HG02759 (cell line): ENCODE measurements at regions not wholly inside any gene's neighbourhood (a gene's known extent, or its start where the extent isn't known, plus 50 kb on each side); places are given as distances from the start of the nearest gene placed in this dataset.
"Not testable (repeated sequence)": the region's sequence is repeated elsewhere in the genome, so short reads cannot be mapped to it uniquely, and the experiment has no call there.

Source experiments
- ATAC-seq: cut with Tn5 transposase; IDR thresholded peaks from one replicate; pipeline ENCODE4 v1.9.1; 2021; ENCODE audit warnings: mild to moderate bottlenecking, moderate library complexity; ENCODE audit not compliant: unreplicated experiment

DNA sequence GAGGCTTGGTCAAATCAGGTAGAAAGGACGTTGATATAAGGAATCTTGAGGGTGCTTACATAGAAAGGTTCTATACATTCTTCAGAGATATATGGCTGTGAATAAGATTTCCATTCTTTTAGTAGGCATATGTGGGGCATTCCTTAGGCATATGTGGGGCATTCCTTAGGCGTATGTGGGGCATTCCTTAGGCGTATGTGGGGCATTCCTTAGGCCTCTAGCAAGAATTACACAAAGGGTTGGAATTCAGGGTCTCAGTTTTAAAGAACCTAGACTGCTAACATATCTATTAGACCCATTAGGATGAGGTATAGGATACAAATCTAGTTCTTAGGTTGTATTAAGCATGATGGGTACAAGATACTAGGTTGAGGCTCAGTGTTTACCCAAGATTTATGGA is 607.8 kb downstream of the SI start:
- no peak for ATAC-seq

DNA sequence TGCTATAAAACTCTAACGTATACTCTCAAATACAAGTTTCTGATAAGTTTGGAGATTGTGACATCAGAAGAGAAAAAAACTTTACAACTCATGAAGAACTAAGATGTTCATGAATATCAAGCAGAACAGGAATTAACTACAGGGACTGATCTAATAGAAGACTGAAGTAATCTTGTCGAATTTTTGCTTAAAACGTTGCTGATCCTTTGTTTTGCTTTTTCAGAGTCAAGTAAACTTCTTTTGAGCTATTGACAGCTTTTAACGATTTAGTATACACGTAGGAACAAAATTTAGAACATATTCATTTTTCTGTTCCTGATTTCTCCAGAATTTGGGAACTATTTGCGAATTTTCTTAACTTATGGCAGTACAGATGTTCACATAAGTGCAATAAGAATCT is 610.2 kb downstream of the SI start:
- no peak for ATAC-seq

DNA sequence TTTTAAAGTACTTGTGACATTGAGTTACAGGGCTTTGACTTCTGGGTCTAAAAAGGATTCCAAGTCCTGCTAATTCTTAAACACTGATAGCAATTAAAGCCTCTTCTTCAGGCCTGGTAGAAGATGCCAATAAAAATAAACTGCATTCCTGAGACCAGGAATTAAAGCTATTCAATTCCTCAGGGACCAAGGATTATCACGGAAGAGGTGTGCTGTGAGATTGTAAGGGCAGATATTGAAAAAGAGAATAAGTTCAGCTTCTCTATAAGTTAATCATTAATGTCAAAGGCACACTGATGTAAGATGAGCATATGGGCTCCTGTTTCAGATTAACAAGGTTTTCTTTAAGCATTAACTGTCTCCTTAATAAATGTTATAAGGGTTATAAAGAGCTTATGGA is 611.3 kb downstream of the SI start:
- ATAC-seq: no peak

DNA sequence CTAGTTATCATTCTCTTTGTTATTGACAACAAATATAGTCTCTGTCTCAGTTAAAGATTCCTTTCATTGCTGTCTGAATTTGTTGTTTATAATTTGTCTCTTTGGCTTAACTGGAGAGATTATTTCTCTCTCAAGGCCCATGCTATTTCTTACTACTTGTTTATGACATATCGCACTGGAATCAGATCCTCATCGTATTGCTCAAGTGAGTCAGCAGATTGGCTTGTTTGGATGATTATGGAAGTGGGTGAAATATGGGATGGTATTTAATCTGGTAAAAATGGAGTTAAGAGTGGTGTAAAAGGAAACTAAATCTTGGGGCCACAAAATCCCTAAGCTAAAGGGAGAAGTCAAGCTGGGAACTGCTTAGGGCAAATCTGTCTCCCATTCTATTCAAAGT is 613.1 kb downstream of the SI start:
- ATAC-seq: no peak

DNA sequence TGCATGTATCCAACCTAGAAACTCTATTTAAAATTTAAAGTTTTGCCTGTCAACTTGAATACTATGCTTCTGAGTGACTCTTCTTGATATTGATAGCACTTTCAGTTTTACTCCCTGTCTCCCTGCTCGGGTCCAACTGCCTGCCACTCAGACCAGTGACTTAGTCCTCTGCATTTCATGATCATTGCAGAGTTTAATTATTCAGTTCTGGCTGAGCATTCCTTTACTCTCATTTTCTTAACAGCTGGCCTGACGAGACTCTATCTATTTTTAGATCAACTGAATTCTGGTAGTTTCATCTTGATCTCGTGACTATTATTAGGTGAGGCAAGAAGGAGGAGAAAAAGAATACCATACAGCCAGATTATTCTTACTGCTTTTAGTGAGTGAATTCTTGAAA is 617.4 kb downstream of the SI start:
- ATAC-seq: no peak

DNA sequence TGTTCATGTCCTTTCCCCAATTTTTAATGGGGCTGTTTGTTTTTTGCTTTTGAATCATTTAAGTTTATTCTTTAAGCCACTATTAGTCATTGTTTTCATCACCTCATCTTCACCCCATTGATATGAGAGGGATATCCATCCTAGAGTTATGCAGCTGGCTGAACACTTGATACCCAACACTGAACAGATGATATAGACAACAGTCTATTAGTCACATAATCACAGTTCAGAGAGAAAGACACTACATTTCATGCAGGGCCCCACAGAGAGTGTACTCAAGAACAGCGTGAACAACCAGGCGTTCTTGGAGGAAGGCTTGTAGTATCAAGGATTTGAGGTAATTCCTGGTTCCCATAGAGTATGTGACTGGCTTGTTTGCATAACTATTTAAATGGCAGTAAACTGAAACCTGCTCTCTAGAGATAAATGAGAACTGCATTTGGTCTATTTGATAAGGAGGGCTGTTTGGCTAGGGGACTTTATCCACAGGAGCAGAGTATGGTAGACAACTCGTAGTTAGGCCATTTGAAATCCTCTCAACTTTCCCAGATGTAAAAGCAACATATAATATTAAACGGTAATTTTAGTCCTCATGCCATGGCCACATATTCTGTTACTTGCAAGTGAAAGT is 618.7 kb downstream of the SI start:
- ATAC-seq: no peak

DNA sequence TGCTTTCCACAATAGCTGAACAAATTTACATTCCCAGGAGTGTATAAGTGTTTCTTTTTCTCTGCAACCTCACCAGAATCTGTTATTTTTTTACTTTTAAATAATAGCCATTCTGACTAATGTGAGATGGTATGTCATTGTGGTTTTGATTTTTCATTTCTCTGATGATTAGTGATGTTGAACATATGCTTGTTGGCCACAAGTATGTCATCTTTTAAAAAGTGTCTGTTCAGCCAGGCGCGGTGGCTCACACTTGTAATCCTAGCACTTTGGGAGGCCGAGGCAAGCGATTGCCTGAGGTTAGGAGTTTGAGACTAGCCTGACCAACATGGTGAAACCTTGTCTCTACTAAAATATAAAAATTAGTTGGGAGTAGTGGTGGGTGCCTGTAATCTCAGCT is 619.3 kb downstream of the SI start:
- no peak for ATAC-seq

DNA sequence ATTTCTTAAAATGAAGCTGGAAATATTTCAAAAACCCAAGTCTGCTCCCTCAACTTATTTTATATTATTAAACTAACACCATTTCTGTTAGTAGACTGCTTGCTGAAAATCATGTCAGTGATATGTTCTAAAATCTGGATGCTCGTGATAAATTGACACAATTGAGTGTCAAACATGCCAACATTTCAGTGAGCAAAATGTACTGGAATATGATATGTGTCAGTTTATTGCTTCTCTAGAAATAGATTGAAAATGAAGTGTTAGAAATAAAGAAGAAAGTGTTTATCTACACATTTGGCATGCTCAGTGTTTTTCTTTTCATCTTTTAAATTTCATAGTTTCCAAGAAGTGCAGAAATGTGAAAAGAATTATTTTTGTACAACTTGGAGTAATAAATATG is 624.6 kb downstream of the SI start:
- no peak for ATAC-seq

DNA sequence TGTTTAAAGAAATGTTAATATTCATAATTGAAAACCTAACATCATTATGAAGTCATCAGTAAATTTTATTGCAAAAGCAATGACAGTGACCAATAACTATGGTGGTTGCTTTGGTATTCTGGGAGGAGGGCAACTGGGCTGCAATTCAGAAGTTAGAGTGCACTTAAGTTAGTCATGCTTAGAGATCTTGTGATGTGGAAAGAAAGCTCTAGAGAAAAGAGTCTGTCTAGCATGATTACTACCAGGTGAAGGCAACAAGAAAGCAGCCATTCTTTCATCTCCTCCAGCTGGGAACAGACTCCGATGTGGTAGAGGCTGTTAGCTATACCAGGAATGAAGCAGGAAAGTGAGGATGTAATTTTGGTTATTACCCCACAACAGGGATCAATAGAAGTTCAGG is 625.6 kb downstream of the SI start:
- no peak for ATAC-seq

DNA sequence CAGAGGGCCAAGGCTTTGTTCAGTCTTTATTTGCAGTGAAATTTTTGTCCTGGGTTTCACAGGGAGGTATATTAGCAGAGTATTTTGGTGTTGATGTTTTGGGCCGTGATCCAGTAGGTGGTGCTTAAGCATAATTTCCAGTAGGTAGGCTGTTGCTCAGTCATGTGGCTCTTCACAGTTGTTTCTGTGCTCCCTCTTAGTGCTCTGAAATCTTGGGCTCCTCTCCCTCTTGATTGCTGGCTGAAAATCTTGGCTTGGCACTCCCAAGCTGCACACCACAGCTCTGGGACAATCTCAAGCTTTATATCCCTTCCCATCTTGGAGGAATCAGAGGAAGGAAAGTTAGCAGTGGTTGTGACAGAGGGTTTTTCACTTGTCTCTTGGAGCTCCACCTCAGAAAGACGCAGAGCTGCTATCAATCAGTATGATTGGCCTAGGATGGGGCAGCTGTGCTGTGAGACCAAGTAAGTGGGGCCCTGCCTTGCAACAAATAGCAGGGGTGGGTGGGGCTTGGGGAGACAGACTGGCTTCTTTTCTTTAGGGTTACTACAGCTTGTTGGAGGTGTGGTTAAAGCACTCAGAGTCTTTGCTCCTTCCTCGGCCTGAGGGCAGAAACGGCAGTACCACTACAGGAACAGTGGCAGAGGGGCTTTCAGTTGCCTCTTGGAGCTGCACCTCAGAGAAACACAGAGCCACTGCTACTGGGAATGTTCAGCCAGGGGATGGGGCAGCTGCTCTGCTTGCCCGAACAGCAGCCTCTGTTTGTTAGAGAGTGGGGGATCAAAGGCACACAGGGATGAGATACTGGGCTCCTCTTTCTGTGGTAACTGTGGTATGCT is 627.0 kb downstream of the SI start:
- no peak for ATAC-seq

DNA sequence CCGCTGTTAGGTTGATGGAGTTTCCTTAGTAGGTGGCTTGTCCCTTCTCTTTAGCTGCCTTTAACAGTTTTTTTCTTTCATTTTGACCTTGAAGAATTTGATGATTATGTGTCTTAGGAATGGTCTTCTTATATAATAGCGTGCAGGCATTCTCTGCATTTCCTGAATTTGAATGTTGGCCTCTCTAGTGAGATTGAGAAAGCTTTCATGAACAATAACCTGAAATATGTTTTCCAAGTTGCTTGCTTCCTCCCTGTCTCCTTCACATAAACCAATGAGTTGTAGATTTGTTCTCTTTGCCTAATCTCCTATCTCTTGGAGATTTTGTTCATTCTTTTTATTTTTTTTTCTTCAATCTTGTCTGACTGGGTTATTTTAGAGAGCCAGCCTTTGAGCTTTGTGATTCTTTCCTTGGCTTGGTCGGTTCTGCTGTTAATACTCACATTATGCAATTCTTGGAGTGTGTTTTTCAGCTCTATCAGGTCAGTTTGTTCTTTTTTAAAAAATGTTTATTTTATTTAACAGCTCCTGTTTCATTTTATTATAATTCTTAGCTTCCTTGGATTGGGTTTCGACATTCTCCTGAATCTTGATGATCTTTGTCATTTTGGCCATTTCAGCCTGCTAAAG is 627.9 kb downstream of the SI start:
- no peak for ATAC-seq

DNA sequence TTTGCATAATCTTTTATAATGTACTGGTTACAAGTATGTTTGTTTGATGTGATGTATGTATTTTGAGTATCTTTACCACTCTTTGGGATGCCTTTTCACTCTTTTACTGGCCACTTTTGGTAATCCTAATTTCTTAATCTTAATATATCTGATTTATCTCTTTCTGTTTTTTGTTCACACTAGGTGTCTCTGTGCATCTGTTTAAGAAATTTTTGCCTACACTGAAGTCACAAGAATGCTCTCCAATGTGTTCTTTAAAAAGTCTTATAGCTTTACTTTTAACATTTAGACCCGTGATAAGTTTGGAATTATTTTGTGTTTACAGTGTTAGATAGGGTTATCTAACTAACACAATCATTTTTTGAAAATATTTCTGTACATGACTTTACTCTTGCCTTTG is 659.1 kb downstream of the SI start:
- no peak for ATAC-seq

DNA sequence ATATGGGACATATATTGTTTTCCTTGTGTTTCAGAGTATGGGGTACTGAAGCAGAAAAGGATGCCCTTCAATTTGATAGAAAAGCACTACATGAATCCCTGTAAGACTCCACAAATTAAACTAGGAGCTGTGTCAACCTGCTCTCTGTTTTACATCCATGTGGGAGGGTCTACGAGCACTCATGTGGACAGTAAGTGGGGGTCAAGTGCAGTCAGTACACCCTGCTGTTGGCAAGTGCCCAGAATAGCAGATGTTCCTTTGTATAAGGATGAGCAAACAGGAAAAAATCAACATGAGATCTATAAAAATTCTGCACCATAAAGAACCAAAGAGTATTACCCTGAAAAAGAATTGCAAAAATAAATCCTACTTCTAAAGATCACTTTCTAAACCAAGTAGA is 659.9 kb downstream of the SI start:
- ATAC-seq: no peak

DNA sequence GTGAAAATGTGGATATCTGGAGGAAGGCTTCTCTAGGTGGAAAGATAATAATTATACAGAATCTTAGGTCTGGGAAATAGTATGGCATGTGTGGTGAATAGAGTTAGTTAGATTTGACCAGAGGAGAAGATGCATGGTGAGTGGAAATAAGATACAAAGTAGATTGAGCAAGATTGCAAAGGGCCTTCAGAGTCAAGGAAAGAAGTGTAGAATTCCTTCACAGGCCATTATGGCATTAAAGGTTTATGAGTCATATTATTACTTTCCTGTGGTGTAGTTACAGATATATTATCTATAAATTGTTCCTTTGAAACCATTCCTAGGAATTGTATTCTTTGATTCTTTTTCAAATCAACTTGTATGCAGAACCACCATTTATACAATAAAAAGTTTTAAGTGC is 660.3 kb downstream of the SI start:
- ATAC-seq: no peak

DNA sequence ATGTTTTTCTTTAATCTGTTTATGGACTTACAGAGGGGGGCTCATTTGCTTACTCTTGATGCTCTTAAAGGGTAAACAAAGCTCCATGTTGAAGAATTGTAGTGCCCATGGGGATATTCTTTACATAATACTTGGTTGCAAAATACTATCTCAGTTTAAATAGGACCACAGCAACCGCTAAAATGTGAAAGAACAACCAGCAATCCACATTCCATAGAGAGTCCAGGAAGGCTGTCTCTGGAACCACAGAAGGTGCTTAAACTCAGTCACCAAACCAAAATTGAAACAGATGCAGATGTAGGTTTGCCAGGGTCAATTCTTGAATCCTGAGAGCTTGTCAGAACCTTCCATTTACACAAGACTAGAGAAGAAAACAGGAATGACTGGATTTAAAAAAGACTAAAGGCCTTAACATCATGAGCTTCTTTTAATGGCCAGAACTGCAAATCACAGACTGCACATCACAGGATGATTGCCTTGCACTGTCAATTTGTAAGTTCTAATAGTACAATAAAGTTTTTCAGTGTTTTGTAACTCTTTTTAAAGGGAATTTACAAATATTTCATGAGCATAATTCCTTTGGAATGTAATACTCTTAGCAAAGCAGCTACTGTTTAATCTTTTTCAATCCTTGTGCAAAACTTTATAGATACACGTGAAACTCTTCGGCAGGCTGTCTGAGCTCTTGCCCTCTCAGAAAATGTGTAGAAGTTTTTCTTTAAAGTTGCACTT is 661.6 kb downstream of the SI start:
- no peak for ATAC-seq

DNA sequence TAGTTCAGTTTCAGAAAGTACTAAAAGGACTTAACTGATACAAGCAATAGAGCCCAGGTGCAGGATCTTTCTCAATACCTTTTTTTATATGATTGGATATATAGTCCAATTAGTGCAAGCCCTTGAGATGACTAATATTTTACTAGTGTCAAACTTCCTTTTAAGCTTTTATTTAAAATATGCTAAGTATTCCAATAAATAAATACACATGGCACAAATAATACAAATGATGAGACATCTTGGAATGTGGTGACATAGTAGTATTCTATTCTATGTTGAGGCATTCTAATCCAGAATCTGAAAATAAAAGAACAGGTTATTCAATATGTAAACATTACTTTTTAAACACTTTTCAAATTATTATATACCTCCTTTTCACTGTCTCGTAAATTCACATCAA is 670.0 kb downstream of the SI start:
- ATAC-seq: no peak

DNA sequence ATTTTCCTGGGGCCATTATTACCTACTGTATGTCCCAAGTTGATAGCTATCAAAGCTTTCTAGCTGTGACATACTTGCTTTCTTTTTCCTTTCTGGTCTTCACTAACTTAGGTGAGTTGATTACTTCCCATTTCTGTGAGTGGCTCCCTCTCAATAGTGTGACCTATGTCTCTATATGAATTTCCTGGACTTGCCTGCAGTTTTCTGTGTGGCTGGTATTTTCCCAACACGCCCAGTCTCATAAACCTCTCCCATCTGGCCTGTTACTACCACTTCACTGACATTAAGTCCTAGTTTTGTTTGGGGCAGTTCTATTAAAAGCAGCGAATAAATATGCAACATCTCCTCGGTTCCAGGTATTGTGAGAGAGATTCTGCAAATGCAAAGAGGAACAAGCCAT is 671.2 kb downstream of the SI start:
- no peak for ATAC-seq

DNA sequence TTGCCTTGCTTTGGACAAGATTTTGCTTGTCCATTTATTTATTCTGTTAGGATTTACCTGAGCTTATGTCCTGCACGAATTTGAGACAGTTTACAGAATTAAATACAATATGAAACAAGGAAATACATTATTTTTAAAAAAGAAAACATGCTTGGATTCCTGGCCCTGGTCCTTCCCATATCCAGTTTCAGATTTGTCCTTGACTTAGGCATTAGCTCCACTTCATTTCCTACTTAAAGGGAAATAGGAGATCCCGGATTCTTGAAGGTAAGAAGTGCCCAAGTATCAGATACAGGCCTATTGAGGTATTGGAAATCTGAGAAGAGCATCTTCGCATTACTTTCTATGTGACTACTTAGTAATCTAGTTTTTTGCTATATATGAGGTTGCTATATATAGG is 672.0 kb downstream of the SI start:
- ATAC-seq: no peak

DNA sequence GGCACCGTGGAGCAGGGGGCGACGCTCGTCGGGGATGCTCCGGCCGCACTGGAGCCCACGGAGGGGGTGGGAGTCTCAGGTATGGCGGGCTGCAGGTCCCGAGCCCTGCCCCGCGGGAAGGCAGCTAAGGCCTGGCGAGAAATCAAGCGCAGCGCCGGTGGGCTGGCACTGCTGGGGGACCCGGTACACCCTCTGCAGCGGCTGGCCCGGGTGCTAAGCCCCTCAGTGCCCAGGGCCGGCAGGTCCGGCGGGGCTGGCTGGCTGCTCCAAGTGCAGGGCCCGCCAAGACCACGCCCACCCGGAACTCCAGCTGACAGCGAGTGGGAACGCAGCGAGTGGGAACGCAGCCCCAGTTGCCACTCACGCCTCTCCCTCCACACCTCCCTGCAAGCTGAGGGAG is 676.4 kb downstream of the SI start:
- no peak for ATAC-seq

DNA sequence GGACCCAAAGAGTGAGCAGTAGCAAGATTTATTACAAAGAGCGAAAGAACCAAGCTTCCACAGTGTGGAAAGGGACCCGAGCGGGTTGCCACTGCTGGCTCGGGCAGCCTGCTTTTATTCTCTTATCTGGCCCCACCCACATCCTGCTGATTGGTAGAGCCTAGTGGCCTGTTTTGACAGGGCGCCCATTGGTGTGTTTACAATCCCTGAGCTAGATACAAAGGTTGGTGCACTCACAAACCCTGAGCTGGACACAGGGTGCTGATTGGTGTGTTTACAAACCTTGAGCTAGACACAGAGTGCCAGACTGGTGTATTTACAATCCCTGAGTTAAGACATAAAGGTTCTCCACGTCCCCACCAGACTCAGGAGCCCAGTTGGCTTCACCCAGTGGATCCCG is 676.9 kb downstream of the SI start:
- ATAC-seq: not testable (repeated sequence)

DNA sequence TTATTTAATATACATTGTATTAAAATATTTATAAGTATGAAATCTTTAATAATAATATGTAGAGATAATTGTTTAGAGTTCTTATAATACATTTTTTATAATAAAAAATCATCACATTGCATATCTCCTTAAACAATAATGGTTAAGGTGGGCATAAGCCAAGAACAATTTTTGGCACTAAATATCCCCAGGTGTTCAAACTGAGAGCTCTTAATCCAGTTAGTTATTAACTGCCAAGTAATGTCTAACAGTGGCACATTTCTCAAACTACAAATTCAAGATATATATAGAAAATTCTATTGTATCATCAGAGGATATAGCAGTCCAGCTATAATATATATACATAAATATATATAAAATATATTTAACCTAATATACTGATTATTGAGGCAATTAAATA is 680.8 kb downstream of the SI start:
- ATAC-seq: no peak

DNA sequence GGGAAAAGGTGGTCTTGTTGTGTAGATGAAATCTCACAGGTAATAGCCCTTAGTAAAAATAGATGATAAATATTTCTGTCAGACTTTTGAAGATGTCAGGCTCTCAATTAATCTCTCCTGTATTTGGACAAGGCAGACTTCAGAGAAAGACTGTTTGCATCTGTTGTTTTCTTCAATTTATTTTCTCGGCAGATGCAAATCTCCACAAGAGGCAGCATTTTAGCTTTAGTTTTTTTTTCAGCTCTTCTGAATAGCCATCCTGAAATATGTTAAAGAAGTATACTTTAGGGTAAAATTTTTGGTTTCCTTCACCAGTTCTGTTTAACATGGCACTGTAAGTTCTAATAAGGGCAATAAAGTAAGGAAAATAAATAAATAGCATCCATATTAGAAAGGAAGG is 685.1 kb downstream of the SI start:
- ATAC-seq: no peak
